HCT116 (cell line): ENCODE measurements at regions not wholly inside any gene's neighbourhood (a gene's known extent, or its start where the extent isn't known, plus 50 kb on each side); places are given as distances from the start of the nearest gene placed in this dataset.

Experiments
- ATAC-seq: fragments of 200-7000 bp; cut with Tn5 transposase; 2 replicates; pipeline ENCODE4 v1.9.1; 2020; ENCODE audit warnings: mild to moderate bottlenecking, moderate library complexity
- BruUV-seq: library from RNA; stranded (reverse); fragments of 400-500 nt; replicated peaks from 2 replicates; lab custom pipeline; 2021; lab: Mats Ljungman, UMichigan
- CTCF ChIA-PET: fragments of 300-600 bp; sonication (Branson Sonifier 250); formaldehyde crosslinking; loops from one replicate; lab custom pipeline; 2021; ENCODE audit warnings: antibody characterized with exemption; lab: Charles Lee
- POLR2A ChIA-PET: fragments of 300-600, 350-600 bp; sonication (Branson Sonifier 250); formaldehyde crosslinking; loops from one replicate; lab custom pipeline; 2021; ENCODE audit warnings: antibody characterized with exemption; lab: Charles Lee
- RAD21 ChIA-PET, 2 experiments: fragments of 300-600 bp; sonication (Branson Sonifier 250); formaldehyde crosslinking; loops; one replicate each; lab custom pipeline; 2023; ENCODE audit warnings: low total read pairs in 2 of 2; ENCODE audit not compliant: uncharacterized antibody in 2 of 2, unreplicated experiment in 2 of 2, low non-redundant PET in 1 of 2; lab: Charles Lee
- DNase-seq: peaks from one replicate; pipeline ENCODE4 v3.0.0-alpha.2; 2010; ENCODE audit warnings: low read depth, low spot score
- H2AFZ ChIP-seq: fragments of 200-600 bp; shearing (Covaris generic), sonication (generic); 2 replicates; pipeline ENCODE4 v1.6.1; 2017; ENCODE audit warnings: low read depth, mixed run types, mixed read lengths, antibody characterized with exemption, low read length; ENCODE audit not compliant: poor library complexity, severe bottlenecking
- H3K27ac ChIP-seq: 2 replicates; pipeline ENCODE4 v1.5.1; 2012; ENCODE audit warnings: low read depth, low read length
- H3K27me3 ChIP-seq: fragments of 200-600 bp; sonication (generic); 2 replicates; pipeline ENCODE4 v1.6.1; 2016; ENCODE audit warnings: mixed run types, low read length, mixed read lengths; ENCODE audit not compliant: insufficient read depth
- H3K36me3 ChIP-seq, 2 experiments: fragments of 200-500 bp in 1 of 2; fragments of 200-600 bp in 1 of 2; sonication (Bioruptor generic) in 1 of 2; sonication (generic) in 1 of 2; 2 replicates each; pipeline versions ENCODE4 v1.5.1 to v1.6.1; 2014 to 2016; ENCODE audit warnings: low read length in 2 of 2, inconsistent platforms in 1 of 2, mixed read lengths in 1 of 2, mixed run types in 1 of 2; ENCODE audit not compliant: insufficient read depth in 2 of 2, control insufficient read depth in 1 of 2
- H3K4me1 ChIP-seq, 2 experiments: fragments of 200-600 bp in 1 of 2; sonication (generic) in 1 of 2; 2 replicates each; pipeline versions ENCODE4 v1.5.1 to v1.6.1; 2012 to 2017; ENCODE audit warnings: low read length in 2 of 2, inconsistent platforms in 1 of 2, mild to moderate bottlenecking in 1 of 2, mixed read lengths in 1 of 2, mixed run types in 1 of 2, moderate library complexity in 1 of 2; ENCODE audit not compliant: insufficient read depth in 2 of 2, control insufficient read depth in 1 of 2
- H3K4me2 ChIP-seq: fragments of 200-600 bp; sonication (generic); 2 replicates; pipeline ENCODE4 v1.6.1; 2017; ENCODE audit warnings: mixed run types, low read length, mixed read lengths
- H3K4me3 ChIP-seq, 2 experiments: fragments of 200-600 bp in 1 of 2; sonication (generic) in 1 of 2; replicated peaks in 1 of 2; 2 replicates each; pipeline ENCODE4 v1.5.1; 2011 to 2016; ENCODE audit warnings: low read length in 2 of 2, control low read depth in 1 of 2, low read depth in 1 of 2, mild to moderate bottlenecking in 1 of 2, mixed read lengths in 1 of 2, mixed run types in 1 of 2
- H3K79me2 ChIP-seq: fragments of 200-600 bp; sonication (generic); 2 replicates; pipeline ENCODE4 v1.6.1; 2017; ENCODE audit warnings: mild to moderate bottlenecking, mixed run types, low read length, moderate library complexity, mixed read lengths; ENCODE audit not compliant: insufficient read depth
- H3K9ac ChIP-seq: fragments of 200-600 bp; sonication (generic); 2 replicates; pipeline ENCODE4 v1.6.1; 2016; ENCODE audit warnings: low read length, mixed read lengths
- H3K9me2 ChIP-seq: fragments of 200-600 bp; sonication (generic), shearing (Covaris generic); 2 replicates; pipeline ENCODE4 v1.6.1; 2017; ENCODE audit warnings: mixed run types, mild to moderate bottlenecking, moderate library complexity; ENCODE audit not compliant: insufficient read depth
- H3K9me3 ChIP-seq, 2 experiments: fragments of 200-500 bp in 1 of 2; fragments of 200-600 bp in 1 of 2; sonication (Bioruptor generic) in 1 of 2; sonication (generic) in 1 of 2; 2 replicates each; pipeline ENCODE4 v1.6.1; 2014 to 2017; ENCODE audit warnings: low read length in 2 of 2, mixed read lengths in 2 of 2, inconsistent platforms in 1 of 2, low read depth in 1 of 2, mild to moderate bottlenecking in 1 of 2, mixed run types in 1 of 2, moderate library complexity in 1 of 2; ENCODE audit not compliant: control insufficient read depth in 1 of 2, insufficient read depth in 1 of 2
- H4K20me1 ChIP-seq: fragments of 200-600 bp; sonication (generic), shearing (Covaris generic); 2 replicates; pipeline ENCODE4 v1.6.1; 2017; ENCODE audit warnings: mixed run types, mild to moderate bottlenecking, moderate library complexity; ENCODE audit not compliant: insufficient read depth
- CBX3 ChIP-seq: IDR thresholded peaks from 2 replicates; pipeline ENCODE4 v1.6.1; 2012; ENCODE audit warnings: low read depth
- CEBPB ChIP-seq: IDR thresholded peaks from 2 replicates; pipeline ENCODE4 v1.6.1; 2012; ENCODE audit warnings: low read depth
- EZH2 ChIP-seq: fragments of 200-600 bp; sonication (generic); IDR thresholded peaks from 2 replicates; pipeline ENCODE4 v1.6.1; 2017; ENCODE audit warnings: antibody characterized with exemption, mixed run types
- EZH2phosphoT487 ChIP-seq: fragments of 200-600 bp; IDR thresholded peaks from 2 replicates; pipeline ENCODE4 v1.6.1; 2018; ENCODE audit warnings: antibody characterized with exemption, borderline replicate concordance
- FOSL1 ChIP-seq: IDR thresholded peaks from 2 replicates; pipeline ENCODE4 v1.6.1; 2012; ENCODE audit warnings: low read depth
- JUND ChIP-seq: IDR thresholded peaks from 2 replicates; pipeline ENCODE4 v1.6.1; 2012
- MAX ChIP-seq: IDR thresholded peaks from 2 replicates; pipeline ENCODE4 v1.6.1; 2012
- POLR2A ChIP-seq: IDR thresholded peaks from 2 replicates; pipeline ENCODE4 v1.7.0; 2011; ENCODE audit warnings: borderline replicate concordance; ENCODE audit not compliant: insufficient read depth, insufficient read length; ENCODE audit errors: extremely low read depth
- REST ChIP-seq: IDR thresholded peaks from 2 replicates; pipeline ENCODE4 v1.6.1; 2012; ENCODE audit warnings: low read depth
- SIN3A ChIP-seq: IDR thresholded peaks from 2 replicates; pipeline ENCODE4 v1.6.1; 2012; ENCODE audit warnings: low read depth
- SRF ChIP-seq: IDR thresholded peaks from 2 replicates; pipeline ENCODE4 v1.6.1; 2012; ENCODE audit warnings: low read depth
- TCF7L2 ChIP-seq: IDR thresholded peaks from 2 replicates; pipeline ENCODE4 v1.7.0; 2011; ENCODE audit warnings: borderline replicate concordance, inconsistent platforms; ENCODE audit not compliant: insufficient read depth, insufficient read length; ENCODE audit errors: extremely low read depth
- ZBTB33 ChIP-seq: IDR thresholded peaks from 2 replicates; pipeline ENCODE4 v1.6.1; 2011; ENCODE audit warnings: mild to moderate bottlenecking, low read length, moderate library complexity; ENCODE audit not compliant: insufficient replicate concordance; ENCODE audit errors: extremely low read depth
- ZFX ChIP-seq: fragments of 450-650 bp; IDR thresholded peaks from 2 replicates; pipeline ENCODE4 v1.6.1; 2017
- intact Hi-C: fragments of 100-400 bp; cut with micrococcal nuclease; formaldehyde crosslinking; loops from 2 replicates; pipeline ENCODE4 v1.10.0; 2022
- TF ChIP-seq, protein P1 (sequence below), 3 experiments: fragments of 200-600 bp in 1 of 3; sonication (generic) in 1 of 3; IDR thresholded peaks in 2 of 3; conservative IDR thresholded peaks in 1 of 3; 2 replicates each; pipeline ENCODE4 v1.5.1; 2012 to 2017; ENCODE audit warnings: low read depth in 2 of 3, low read length in 2 of 3, antibody characterized with exemption in 1 of 3, borderline replicate concordance in 1 of 3, control low read depth in 1 of 3, mild to moderate bottlenecking in 1 of 3, mixed read lengths in 1 of 3, mixed run types in 1 of 3, moderate library complexity in 1 of 3; ENCODE audit not compliant: insufficient read depth in 1 of 3

DNA sequence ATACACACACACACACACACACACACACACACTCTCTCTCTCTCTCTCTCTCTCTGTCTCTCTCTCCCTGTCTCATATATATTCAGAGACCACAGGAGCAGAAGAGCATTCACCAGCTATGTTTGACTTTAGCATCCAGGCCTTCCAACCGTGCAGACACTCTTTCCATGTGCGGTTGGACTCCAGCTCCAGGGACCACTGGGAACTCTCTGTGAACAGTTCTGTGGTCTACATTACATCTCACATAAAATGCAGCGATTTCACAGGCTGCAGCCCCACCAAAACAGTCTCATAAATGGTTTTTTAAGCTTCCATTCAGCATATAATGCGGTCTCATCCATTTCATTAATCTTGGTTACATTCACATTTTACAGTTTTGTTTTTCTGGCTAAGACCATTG lies 508.4 kb upstream of the SULF2 start:
- CTCF ChIA-PET = interaction anchor here (0.7 kb wide), 1 partner anchor 101 kb away, joined by 3 read pairs; no protein-coding TSS in a partner anchor
- 0 out of 2 replicates have a peak, but pooled peaks cover 5% of the 10 kb centered on the region for H3K27me3 ChIP-seq

More for the DNA sequence above, 508.4 kb upstream of the SULF2 start:
- Histone ChIP-seq H3K9me3 (no peaks in the 10 kb centered on the region), H3K9me2 (no peaks in the 10 kb centered on the region), H4K20me1 (no peaks in the 10 kb centered on the region), H3K79me2 (no peaks in the 10 kb centered on the region), H3K27ac (no peak overlapping the region), H3K4me1 (peaks cover 16 to 36% of the 10 kb centered on the region in 2 experiments), H3K4me3 (no peak overlapping the region), H3K36me3 (no peaks in the 10 kb centered on the region), H2AFZ (no peak overlapping the region), H3K9ac (no peak overlapping the region), H3K4me2 (no peak overlapping the region)
- BruUV-seq = no TSS peak
- POLR2A ChIA-PET = no interaction called here
- TF ChIP-seq SIN3A = no peak
- no peak for TF ChIP-seq FOSL1
- no peak for TF ChIP-seq SRF
- no peak for TF ChIP-seq ZFX
- no peak for TF ChIP-seq JUND
- TF ChIP-seq MAX = no peak
- TF ChIP-seq CBX3 = no peak
- TF ChIP-seq REST = no peak
- TF ChIP-seq EZH2 = no peak
- TF ChIP-seq ZBTB33 = no peak
- TF ChIP-seq TCF7L2 = no peak
- no peak for TF ChIP-seq CEBPB
- TF ChIP-seq, protein P1, sequence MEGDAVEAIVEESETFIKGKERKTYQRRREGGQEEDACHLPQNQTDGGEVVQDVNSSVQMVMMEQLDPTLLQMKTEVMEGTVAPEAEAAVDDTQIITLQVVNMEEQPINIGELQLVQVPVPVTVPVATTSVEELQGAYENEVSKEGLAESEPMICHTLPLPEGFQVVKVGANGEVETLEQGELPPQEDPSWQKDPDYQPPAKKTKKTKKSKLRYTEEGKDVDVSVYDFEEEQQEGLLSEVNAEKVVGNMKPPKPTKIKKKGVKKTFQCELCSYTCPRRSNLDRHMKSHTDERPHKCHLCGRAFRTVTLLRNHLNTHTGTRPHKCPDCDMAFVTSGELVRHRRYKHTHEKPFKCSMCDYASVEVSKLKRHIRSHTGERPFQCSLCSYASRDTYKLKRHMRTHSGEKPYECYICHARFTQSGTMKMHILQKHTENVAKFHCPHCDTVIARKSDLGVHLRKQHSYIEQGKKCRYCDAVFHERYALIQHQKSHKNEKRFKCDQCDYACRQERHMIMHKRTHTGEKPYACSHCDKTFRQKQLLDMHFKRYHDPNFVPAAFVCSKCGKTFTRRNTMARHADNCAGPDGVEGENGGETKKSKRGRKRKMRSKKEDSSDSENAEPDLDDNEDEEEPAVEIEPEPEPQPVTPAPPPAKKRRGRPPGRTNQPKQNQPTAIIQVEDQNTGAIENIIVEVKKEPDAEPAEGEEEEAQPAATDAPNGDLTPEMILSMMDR (IDR thresholded peaks at IDR 0.05 in 2 of 3, conservative IDR thresholded peaks at IDR 0.05 in 1 of 3; ENCODE audit: borderline replicate concordance in 1 of 3, insufficient read depth in 1 of 3, low read depth in 2 of 3, low read length in 2 of 3) = no peak
- TF ChIP-seq EZH2phosphoT487 = no peak
- TF ChIP-seq POLR2A = no peak
- no peak for DNase-seq
- RAD21 ChIA-PET = no interaction called here
- no peak for ATAC-seq
- intact Hi-C loops = loop anchor here (2.0 to 10.0 kb wide), 3 partner anchors 327 to 629 kb away; no protein-coding TSS in a partner anchor
